RWPE1 (cell line): ENCODE measurements at regions not wholly inside any gene's neighbourhood (a gene's known extent, or its start where the extent isn't known, plus 50 kb on each side); places are given as distances from the start of the nearest gene placed in this dataset.
"Not testable (repeated sequence)": the region's sequence is repeated elsewhere in the genome, so short reads cannot be mapped to it uniquely, and the experiment has no call there.

Source experiments
- CTCF ChIA-PET: fragments of 350-600 bp; sonication (Branson Sonifier 250); formaldehyde crosslinking; extraction: SDS; loops from one replicate; lab custom pipeline; 2021; lab: Yijun Ruan, JAX
- POLR2A ChIA-PET: fragments of 400-600 bp; formaldehyde crosslinking; extraction: SDS; loops from one replicate; lab custom pipeline; 2020; ENCODE audit warnings: antibody characterized with exemption; ENCODE audit not compliant: low non-redundant PET; lab: Yijun Ruan, JAX
- DNase-seq: peaks from one replicate; pipeline ENCODE4 v3.0.0; 2012; ENCODE audit warnings: low spot score
- H3K27ac ChIP-seq: fragments of 450-650 bp; 2 replicates; pipeline ENCODE4 v1.5.1; 2017
- CTCF ChIP-seq: fragments of 450-650 bp; conservative IDR thresholded peaks from 2 replicates; pipeline ENCODE4 v1.5.1; 2017; ENCODE audit warnings: low read depth, mild to moderate bottlenecking

GRCh38 chr6:15819841-15820240, 157.0 kb upstream of the DTNBP1 start:
- CTCF ChIA-PET = no interaction called here
- DNase-seq = no peak
- no peak for TF ChIP-seq CTCF
- no peak overlapping the region for H3K27ac ChIP-seq
- POLR2A ChIA-PET = no interaction called here

GRCh38 chr6:15819226-15819625, 156.4 kb upstream of the DTNBP1 start:
- DNase-seq = no peak
- POLR2A ChIA-PET = no interaction called here
- CTCF ChIA-PET = no interaction called here
- H3K27ac ChIP-seq = no peak overlapping the region
- no peak for TF ChIP-seq CTCF

GRCh38 chr6:15818491-15818890, 155.7 kb upstream of the DTNBP1 start:
- no peak for DNase-seq
- POLR2A ChIA-PET = no interaction called here
- TF ChIP-seq CTCF = no peak
- CTCF ChIA-PET = no interaction called here
- no peak overlapping the region for H3K27ac ChIP-seq

- DNase-seq = no peak
- TF ChIP-seq CTCF = no peak
- CTCF ChIA-PET = interaction anchor here (0.6 kb wide), 1 partner anchor 21 kb away, joined by 3 read pairs; no protein-coding TSS in a partner anchor
- POLR2A ChIA-PET = no interaction called here
- H3K27ac ChIP-seq = no peak overlapping the region
Observed at GRCh38 chr6:15818044-15818443, 155.2 kb upstream of the DTNBP1 start.

GRCh38 chr6:15817100-15817499, 154.3 kb upstream of the DTNBP1 start:
- TF ChIP-seq CTCF = no peak
- ChIA-PET POLR2A (no interaction called here), CTCF (no interaction called here)

GRCh38 chr6:15816661-15817060, 153.8 kb upstream of the DTNBP1 start:
- CTCF ChIA-PET = no interaction called here
- DNase-seq = no peak
- no peak overlapping the region for H3K27ac ChIP-seq
- POLR2A ChIA-PET = no interaction called here
- no peak for TF ChIP-seq CTCF

More at GRCh38 chr6:15817100-15817499, 154.3 kb upstream of the DTNBP1 start:
- no peak overlapping the region for H3K27ac ChIP-seq
- DNase-seq = no peak

GRCh38 chr6:15813698-15814097, 150.9 kb upstream of the DTNBP1 start:
- POLR2A ChIA-PET, DNase-seq, CTCF ChIA-PET, H3K27ac ChIP-seq: not testable (repeated sequence)
